NCI-H2107 treated with DMSO at 0.1 percent for 48 hours (cell line): ENCODE measurements at regions not wholly inside any gene's neighbourhood (a gene's known extent, or its start where the extent isn't known, plus 50 kb on each side); places are given as distances from the start of the nearest gene placed in this dataset.
A peak's percentile ranks its signal among the peaks of the same experiment; 100 is the strongest.
"Not testable (repeated sequence)": the region's sequence is repeated elsewhere in the genome, so short reads cannot be mapped to it uniquely, and the experiment has no call there.

Experiments
- DNase-seq: peaks from one replicate; lab custom pipeline; 2025; ENCODE audit not compliant: unreplicated experiment; lab: John Stamatoyannopoulos, UW

DNA sequence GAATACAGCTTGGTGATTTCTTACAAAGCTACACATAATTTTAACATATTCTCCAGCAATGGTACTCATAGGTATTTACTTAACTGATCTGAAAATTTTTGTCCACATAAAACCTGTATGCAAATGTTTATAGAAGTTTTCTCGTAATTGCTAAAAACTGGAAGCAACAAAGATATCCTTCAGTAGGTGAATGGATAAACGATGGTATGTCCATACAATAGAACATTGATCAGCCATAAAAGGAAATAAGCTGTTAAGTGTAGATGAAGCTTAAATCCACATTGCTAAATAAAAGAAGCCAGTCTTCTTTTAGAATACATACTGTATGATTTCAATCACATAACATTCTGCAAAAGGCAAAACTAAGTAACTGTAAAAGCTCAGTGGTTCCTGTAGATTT is 224.8 kb upstream of the DPYD start:
- DNase-seq = no peak

DNA sequence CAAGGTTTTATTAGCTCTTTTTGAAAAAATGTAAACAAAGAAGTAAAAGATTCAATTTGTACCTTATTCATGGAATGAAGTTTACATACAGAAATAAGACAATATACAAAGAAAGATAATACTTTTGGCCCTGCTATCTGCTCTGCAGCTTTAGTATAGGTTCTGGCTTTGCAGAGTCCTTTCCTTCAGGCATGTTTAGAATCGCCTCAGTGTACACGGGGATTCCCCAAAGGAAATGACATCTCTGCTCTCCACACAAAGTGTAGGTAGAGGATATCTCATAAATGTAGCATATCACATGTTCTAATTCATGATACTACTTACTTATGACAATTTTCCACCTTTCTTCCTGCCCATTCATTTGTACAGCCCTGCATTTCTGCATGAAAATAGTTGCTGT is 222.6 kb upstream of the DPYD start:
- no peak for DNase-seq

DNA sequence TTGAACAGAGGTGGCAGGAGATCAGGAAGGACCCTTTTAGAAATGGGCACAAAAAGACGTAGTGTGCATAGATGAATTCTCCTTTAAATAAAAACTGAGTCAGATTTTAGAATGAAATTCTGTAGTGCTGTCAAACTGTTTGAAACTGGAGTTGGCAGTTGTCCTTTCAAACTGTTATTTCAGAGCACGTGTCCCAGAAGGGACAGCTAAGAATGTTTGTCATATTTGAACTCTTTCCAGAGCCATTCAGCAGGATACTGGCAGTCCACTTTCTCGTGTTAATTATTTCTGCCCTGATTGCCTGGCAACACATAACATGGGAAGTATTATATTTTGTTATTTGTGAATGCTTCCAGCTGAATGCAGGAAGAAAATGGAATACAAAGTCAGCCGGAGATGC is 212.3 kb upstream of the DPYD start:
- no peak for DNase-seq

DNA sequence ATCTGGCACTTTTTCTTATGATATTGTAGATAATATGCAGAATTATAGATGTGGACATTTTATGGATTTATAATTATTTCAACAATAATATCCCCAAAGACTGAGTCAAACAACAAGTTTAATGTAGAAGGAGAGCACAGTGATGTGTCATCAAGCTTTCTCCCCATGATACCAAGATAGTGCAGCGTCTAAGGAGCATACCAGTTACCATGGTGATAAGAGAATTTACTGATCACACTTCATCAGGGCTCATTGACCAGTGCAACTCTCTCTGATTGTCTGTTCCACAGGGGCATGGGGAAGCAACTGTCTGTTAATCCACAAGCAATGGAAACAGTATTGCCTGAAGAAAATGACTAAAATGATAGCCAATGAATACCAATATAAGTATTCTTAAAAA is 209.6 kb upstream of the DPYD start:
- no peak for DNase-seq

DNA sequence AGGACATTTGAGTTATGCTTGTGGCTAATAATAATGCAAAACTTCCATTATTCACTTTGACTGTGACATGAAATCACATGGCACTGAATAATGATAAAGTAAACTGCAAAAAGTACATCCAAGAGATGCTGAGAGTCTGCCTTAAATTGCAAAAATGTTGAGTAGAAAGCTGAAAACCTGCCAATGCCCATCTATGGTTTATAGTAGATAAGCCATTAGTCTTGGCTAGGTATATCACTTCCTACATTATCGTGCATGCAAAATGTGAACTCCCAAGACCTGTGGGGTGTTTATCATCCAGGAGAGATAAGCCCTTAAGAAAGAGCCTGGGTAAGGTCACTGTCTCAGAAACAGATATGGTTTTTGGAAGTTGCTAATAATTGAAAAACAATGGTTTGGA is 208.7 kb upstream of the DPYD start:
- no peak for DNase-seq

DNA sequence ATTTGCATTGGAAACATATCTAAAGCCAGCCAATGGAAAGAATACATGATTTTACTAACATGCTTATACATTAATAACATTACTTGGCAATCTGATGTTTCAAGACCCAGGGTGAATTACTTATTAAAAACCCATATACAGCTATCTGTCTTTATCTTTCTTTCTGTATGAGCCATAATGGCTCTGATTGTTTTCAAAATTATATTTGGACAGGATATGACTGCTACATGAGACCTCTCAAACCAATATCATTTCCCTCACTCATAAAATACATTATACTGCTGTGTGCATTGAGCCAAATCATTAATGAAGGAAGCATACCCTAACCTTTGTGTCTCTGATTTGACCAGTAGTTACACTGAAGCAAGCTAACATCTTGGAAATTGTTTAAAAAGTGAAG is 205.9 kb upstream of the DPYD start:
- DNase-seq = no peak

DNA sequence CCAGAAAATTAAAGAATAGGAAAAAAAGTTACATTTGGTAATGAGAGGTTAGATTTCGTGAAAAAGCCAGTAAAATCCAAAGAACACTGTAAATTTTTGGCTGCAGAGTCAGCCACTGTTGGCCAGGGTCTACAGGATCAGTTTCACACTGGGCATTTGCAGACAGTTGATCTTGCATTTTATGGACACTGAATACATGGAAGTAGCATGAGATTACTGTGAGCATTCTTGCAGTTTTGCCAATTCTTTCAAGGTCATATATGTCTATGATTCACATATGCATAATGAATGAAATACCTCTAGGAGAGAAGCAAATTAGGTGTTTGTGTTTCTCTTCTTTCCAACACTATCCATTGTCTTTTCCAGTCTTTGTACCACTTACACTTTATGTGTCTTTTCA is 200.8 kb upstream of the DPYD start:
- DNase-seq = no peak

DNA sequence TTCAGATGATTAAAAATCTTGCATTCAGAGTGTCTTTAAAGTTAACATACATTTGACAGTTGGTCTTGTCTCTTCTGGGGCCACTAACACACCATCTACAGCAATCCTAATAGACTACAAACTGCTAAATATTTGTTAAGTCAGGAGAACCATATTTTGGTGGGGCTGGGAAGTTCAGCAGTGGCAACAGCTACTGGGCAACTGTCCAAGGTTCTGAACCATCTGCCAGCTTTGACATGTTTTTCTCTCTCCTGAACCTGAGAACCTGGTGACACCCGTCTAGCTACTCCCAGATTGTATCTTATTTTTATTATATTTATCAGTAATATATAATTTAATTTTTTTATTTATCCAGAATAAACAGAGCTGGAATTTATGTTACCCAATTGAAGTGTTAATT is 199.0 kb upstream of the DPYD start:
- DNase-seq = peak; percentile 43

DNA sequence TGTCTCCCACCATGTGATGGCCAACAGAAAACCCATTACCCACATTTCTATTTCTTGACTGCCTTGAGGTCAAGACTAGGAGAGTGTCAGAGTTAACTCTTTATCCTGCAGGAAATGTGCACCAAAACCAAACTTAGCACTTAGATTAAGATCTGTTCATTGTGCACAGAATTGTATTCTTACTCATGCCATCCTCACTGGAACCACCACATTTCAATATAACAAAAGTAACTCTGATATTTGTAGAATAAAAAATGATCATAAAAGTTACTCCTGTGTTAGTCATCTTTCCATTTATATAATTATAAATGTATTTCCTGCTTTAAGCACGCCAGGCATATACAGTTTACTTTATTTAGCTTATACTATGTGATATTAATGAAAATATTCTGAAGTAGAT is 193.0 kb upstream of the DPYD start:
- DNase-seq = no peak

DNA sequence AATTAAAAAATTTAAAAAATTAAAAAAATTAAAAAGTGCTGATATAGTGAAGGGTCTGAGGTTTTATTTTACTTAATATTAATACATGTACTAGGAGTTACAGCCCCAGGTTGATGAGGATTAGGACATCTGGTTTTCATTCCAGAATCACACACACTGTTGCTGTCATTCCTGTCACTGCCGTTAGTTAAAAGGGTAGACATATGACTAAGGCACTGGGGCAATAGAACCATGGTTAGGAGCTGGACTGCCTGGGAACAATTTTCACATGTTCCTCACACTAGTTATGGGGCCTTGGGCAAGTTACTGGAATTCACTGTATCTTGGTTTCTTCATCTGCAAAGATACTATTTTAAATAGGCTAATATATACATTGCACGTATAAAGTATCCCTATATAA is 191.8 kb upstream of the DPYD start:
- no peak for DNase-seq

DNA sequence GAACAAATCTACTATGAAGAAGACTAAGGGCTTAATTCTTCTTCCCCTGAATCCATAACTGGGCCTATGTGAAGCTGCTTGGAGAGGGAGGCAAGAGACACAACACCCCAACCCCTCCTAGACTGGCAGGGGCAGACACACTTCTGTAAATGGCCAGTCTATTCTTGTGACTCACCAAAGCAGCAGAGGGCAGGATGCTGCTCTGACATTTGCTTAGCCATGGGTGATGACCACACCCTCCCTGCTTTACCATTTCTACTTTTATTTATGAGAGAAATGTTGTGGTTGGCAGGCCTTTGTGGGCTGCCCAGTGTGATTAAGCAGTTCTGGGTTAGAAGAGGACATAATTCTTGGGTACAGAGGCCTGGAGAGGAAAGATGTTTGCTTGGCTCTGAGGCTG is 189.8 kb upstream of the DPYD start:
- no peak for DNase-seq

DNA sequence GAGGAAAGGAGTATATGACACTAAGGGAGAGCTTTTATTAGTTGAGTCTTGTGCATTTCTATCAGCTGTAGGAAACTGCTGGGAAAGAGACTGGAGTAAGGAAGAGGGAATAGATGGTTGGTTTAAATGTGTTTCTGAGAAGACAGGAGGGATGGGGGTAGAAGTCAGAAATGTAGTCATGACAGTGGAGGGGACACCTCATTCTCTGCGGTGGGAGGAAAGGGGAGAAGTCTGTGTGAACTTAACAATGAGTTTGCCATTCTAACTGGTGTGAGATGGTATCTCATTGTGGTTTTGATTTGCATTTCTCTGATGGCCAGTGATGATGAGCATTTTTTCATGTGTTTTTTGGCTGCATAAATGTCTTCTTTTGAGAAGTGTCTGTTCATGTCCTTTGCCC is 187.5 kb upstream of the DPYD start:
- DNase-seq = not testable (repeated sequence)

DNA sequence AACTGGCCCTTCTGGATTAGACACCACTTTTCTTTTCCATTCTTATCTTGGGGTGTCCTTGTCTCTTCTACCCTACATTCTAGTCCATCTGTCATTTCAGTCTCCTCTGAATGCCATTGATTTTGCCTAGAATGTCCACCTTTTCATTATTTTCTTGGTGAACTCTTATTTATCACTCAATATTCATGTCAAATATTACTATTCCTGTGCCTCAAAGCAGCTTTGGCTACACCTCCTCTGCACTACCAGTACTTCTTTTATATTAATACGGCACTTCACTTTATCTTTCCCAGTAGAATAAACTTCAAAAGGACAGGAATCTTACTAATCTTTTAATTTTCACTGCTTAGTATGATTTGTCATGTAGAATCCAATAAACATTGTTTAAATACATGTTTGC is 186.4 kb upstream of the DPYD start:
- no peak for DNase-seq

DNA sequence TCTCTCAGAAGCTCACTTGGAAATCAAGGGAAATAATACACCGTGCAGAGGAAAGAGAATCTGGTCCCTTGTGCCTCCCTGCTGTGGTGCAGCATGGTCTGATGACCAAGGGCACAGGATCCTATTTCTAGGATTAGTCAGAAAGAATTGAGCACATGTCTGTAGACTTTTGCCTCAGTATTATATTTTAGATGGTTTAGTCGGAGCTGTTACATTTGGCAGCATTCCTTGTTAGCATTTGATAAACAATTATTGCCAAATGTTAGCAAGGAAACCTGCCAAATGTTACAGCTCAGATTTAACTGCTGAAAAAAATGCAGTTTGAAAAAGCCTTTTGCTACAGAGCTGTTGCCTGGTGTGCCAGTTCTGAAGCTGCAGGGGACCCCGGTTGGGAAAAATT is 183.5 kb upstream of the DPYD start:
- no peak for DNase-seq

DNA sequence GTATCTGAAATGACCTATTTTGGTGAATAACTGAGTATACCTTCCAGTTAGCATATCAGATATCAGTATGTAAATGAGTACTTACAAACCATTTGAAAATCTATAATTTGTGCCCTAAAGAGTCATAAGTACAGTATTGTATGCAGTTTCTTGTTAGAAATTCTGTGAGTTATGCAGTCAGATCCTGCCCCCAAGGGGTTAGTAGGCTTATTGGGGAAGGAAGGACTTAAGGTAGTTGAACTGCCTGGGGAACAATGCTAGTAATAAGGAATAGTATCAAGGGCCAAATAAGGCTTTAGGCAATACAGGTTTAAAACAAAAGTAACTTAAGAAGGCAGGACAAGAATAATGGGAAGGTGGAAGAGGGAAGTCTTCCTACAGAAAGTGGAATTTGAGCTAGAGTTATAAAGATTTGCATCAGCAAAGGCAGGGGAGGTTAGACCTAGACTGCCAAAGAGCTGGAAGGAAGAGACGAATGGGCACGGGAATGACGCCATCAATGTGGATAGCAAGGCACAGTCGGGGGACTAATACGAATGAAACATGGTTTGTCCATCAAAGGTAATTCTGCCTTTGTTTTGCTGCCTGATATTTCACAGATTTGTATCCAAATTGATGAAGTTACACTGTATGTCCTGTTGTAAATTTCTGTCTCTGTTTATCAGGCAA is 182.9 kb upstream of the DPYD start:
- no peak for DNase-seq

DNA sequence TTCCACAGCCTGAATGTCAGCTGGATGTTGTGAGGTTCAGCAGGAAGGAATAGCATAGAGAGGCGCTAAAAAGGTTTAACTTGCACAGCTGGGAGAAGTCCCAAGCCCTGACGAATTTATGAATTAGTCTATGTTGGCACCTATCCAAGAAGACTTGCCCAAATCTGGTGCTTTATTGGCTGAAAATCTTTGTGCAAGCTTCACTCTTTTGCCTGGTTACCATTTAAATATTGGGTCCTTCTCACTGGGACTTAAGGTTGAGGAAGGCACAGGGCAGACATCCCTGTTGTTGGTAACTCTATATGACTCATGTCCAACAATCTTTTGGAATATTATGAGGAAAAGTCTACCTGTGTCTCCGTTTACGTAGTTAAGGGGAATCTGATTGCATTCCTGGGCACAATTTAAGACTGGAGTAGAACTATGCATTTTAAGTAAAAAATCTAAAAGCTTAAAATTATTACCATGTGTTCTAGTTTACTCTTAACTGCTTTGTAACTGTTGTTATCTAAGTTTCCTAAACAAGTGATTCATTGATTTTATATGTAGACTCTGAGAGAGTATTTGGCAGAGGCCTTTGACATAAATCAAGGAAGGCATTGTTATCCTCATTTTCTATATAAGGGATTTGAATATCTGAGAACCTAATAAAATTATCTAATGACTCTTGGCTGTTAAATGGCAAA is 181.7 kb upstream of the DPYD start:
- DNase-seq = no peak

DNA sequence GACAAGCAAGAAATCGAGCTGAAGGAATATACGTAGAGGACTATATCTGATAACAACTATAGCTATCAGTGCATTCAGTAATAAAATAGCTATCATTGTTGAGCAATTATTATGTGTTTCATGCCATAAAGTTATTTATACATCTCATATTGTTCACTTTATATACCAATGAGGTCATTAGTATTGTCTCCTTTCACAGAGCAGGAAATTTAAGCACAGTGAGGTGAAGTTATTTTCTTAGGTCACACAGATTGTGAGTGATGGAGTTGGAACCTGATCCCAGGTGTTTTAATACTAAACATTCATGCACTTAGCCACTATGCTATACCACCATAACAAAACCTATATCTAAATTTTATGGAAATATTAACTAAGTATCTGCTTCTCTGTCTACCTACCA is 180.5 kb upstream of the DPYD start:
- DNase-seq = no peak

DNA sequence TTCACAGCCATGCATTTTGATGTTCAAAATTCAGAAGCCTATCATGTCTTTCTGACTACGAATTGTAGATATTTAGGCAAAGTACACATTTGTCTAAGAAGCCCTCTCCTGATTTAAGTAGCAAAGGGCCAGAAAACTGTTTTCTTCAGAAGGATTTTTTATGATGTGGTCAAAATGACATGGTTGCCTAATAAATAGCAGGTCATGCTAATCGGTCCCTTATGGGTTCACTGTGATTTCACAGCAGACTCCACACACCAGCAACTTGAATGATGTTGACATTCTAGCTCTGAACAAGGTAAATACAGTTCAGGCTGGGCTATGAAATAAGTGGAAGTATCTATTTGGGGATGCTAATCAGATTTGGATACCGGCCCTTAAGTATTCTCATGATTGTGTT is 178.7 kb upstream of the DPYD start:
- no peak for DNase-seq

DNA sequence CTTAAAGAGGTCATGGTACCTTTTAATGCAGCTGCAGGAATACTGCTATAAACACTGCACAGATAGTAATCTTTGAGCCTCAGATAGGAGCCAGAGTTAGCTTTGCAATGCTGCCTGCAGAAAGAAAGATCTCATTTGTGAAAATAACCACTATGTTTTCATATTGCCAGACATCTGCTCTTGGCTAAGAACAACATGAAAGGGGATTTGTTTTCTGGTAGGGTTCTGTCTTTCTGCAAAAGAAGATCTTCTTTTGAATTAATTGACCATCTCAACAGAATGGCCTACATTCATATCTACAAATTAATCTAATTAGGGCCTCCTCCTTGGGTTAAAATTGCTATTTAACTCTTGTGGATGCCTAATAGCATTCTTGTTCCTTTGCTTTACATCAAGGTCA is 177.6 kb upstream of the DPYD start:
- DNase-seq = no peak

DNA sequence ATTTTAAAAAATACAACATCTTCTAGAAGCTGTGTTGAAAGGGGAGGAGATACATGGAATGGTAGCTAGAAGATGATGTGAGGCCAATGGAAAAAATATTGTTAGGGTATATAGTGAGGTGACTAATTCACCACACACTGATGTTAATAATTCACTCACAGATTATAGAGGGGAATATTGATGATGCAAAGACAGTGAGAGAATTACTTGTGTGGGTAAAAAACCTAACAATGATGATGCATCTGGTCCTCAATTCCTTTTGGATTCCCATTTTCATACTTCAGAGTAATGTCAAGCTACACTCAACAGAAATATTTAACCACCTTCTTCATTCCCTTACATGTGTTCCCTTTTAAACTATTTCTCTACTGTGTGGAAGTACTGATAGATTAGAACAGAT is 169.5 kb upstream of the DPYD start:
- DNase-seq = no peak

DNA sequence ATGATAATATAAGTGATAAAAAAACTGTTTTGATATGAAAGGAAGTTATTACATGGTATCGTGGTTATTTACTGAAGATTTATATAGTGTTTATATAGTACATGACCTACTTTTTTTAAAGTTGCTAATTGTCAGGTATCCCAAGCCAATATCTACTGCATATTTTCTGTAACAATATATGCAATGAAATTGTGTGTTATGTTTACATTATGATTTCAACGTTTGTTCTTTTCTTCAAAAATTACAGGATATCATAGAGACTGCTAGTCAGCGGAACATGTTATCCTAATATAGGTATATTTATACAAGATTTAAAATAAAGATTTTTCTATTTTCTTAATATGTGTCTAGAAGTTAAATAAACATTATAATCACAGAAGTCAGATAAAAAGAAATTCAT is 167.5 kb upstream of the DPYD start:
- no peak for DNase-seq

DNA sequence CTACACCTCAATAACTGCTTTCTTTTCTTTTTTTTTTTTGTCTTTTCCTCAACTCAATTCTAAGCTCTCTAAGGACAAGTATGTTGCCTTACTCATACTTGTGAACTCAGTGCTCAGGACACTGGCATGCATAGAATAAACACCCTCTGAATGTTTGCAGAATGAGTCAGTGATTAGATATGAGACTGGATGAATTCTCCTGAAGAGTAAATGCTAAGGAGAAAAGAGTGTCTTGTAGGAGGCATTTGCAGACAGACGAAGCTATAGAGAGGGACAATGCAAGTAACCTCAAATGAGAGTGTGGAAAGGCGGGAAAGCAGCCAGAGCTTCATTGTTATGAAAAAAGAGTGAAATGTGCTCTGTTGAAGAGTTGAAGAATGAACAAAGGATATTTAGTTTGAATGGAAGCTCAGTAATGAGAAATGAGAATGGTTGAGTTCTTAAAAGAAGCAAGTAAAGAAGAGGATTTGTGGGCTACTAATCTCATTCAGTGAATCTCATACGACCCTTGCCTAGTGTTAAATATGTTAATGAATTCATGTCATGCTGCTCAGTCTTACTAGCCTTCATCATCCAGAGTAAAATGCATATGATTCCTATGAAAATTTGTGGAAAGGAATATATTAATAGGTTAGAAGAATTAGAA is 166.1 kb upstream of the DPYD start:
- no peak for DNase-seq

DNA sequence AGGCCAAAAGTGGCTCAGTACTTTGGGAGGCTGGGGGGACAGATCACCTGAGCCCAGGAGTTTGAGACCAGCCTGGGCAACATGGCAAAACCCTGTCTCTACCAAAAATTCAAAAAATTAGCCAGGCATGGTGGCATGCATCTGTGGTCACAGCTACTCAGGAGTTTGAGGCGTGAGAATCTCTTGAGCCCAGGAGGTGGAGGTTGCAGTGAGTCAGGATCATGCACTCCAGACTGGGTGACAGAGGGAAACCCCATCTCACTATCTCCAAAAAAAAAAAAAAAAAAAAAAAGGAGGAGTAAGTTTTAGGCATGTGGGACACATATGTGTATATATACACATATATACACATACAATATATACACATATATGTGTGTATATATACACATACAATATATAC is 165.3 kb upstream of the DPYD start:
- DNase-seq = no peak
